ENCODE measurements at regions not wholly inside any gene's neighbourhood (a gene's known extent, or its start where the extent isn't known, plus 50 kb on each side); places are given as distances from the start of the nearest gene placed in this dataset.

- H3K27ac Mint-ChIP-seq = no peak overlapping the region
- H3K36me3 ChIP-seq (ENCODE audit: insufficient read depth) = peaks cover 4% of the 10 kb centered on the region; the same call in 1 of the 2 replicates
Observed at GRCh38 chr22:47565607-47566006, 803.2 kb downstream of the TBC1D22A start.

GRCh38 chr22:47564651-47565434 is 802.4 kb downstream of the TBC1D22A start:
- H3K27me3 Mint-ChIP-seq (ENCODE audit: insufficient read depth, low read depth, poor library complexity) = peaks cover 12% of the 10 kb centered on the region
- no peaks in the 10 kb centered on the region for H3K79me2 ChIP-seq (replicated peaks; ENCODE audit: insufficient read depth)
- no peaks in the 10 kb centered on the region for H3K4me1 Mint-ChIP-seq
- H2AFZ ChIP-seq = no peak overlapping the region
- peaks cover 58% of the 10 kb centered on the region for H3K36me3 Mint-ChIP-seq (ENCODE audit: low read depth)
- no peaks in the 10 kb centered on the region for H3F3A ChIP-seq (replicated peaks; ENCODE audit: low read depth)
- DNase-seq (ENCODE audit: low spot score) = no peak
- H3K9me2 ChIP-seq (ENCODE audit: insufficient read depth) = no peaks in the 10 kb centered on the region
- no peak overlapping the region for H3K27ac Mint-ChIP-seq
- H4K20me1 ChIP-seq (replicated peaks; ENCODE audit: insufficient read depth) = no peaks in the 10 kb centered on the region
- no peak overlapping the region for H3K27ac ChIP-seq (ENCODE audit: low read depth)
- no peak for ATAC-seq
- no peak overlapping the region for H3K4me2 ChIP-seq
- H3K4me3 ChIP-seq = no peak overlapping the region
- peaks cover 100% of the 10 kb centered on the region for H3K9me3 Mint-ChIP-seq
- peaks cover 4% of the 10 kb centered on the region; the same call in 1 of the 2 replicates for H3K36me3 ChIP-seq (ENCODE audit: insufficient read depth)
- H3K27me3 ChIP-seq (ENCODE audit: insufficient read depth) = no peaks in the 10 kb centered on the region
- H3K4me3 Mint-ChIP-seq = no peak overlapping the region
- H3K4me1 ChIP-seq (ENCODE audit: insufficient read depth) = no peaks in the 10 kb centered on the region
- TF ChIP-seq REST (IDR thresholded peaks at IDR 0.05; ENCODE audit: unreplicated experiment) = no peak
- no peak for TF ChIP-seq JUNB (IDR thresholded peaks at IDR 0.05; ENCODE audit: unreplicated experiment)
- TF ChIP-seq ZNF114 (CRISPR knock-in tag; IDR thresholded peaks at IDR 0.05) = no peak
- TF ChIP-seq ZNF462 (CRISPR knock-in tag; IDR thresholded peaks at IDR 0.05) = no peak
- TF ChIP-seq NANOG (IDR thresholded peaks at IDR 0.05; ENCODE audit: borderline replicate concordance) = no peak
- no peak for TF ChIP-seq CTCF (conservative IDR thresholded peaks at IDR 0.05; ENCODE audit: low read depth in 2 of 2)
- no peak for TF ChIP-seq CREB1 (CRISPR knock-in tag; IDR thresholded peaks at IDR 0.05; ENCODE audit: low read depth)
- TF ChIP-seq EZH2 (IDR thresholded peaks at IDR 0.05; ENCODE audit: low read depth, unreplicated experiment) = no peak

More at GRCh38 chr22:47565607-47566006, 803.2 kb downstream of the TBC1D22A start:
- Histone ChIP-seq H3K27me3 (ENCODE audit: insufficient read depth) (no peaks in the 10 kb centered on the region), H3K4me1 (ENCODE audit: insufficient read depth) (no peaks in the 10 kb centered on the region), H3K9me2 (ENCODE audit: insufficient read depth) (no peaks in the 10 kb centered on the region), H2AFZ (no peak overlapping the region), H4K20me1 (replicated peaks; ENCODE audit: insufficient read depth) (no peaks in the 10 kb centered on the region), H3K79me2 (replicated peaks; ENCODE audit: insufficient read depth) (no peaks in the 10 kb centered on the region), H3K4me3 (no peak overlapping the region), H3K27ac (ENCODE audit: low read depth) (no peak overlapping the region), H3F3A (replicated peaks; ENCODE audit: low read depth) (no peaks in the 10 kb centered on the region), H3K4me2 (no peak overlapping the region)
- ATAC-seq (no peak), DNase-seq (ENCODE audit: low spot score) (no peak)
- peaks cover 64% of the 10 kb centered on the region for H3K36me3 Mint-ChIP-seq (ENCODE audit: low read depth)
- H3K4me3 Mint-ChIP-seq = no peak overlapping the region
- H3K9me3 Mint-ChIP-seq = peaks cover 100% of the 10 kb centered on the region
- H3K27me3 Mint-ChIP-seq (ENCODE audit: insufficient read depth, low read depth, poor library complexity) = peaks cover 12% of the 10 kb centered on the region
- TF ChIP-seq ZNF331 (CRISPR knock-in tag; IDR thresholded peaks at IDR 0.05; ENCODE audit: low read depth) (no peak), CREB1 (CRISPR knock-in tag; IDR thresholded peaks at IDR 0.05; ENCODE audit: low read depth) (no peak)
- no peaks in the 10 kb centered on the region for H3K4me1 Mint-ChIP-seq

Data from GM23338 (cell line).